Activated T-cell treated with anti-CD3 and anti-CD28 coated beads, Interleukin-2, amount 50 U/mL, for 4 hours (primary cell): ENCODE measurements at regions not wholly inside any gene's neighbourhood (a gene's known extent, or its start where the extent isn't known, plus 50 kb on each side); places are given as distances from the start of the nearest gene placed in this dataset.

Source experiments
- ATAC-seq, 2 donors: fragments of 200-7000 bp; cut with Tn5 transposase; one replicate each; pipeline ENCODE4 v1.10.0; 2021
- DNase-seq: peaks from one replicate; pipeline ENCODE4 v3.0.0-alpha.2; 2020
- H3K27me3 Mint-ChIP-seq: one replicate; pipeline ENCODE4 v1.8.0; 2021; ENCODE audit warnings: low read depth, mixed read lengths
- H3K36me3 Mint-ChIP-seq: one replicate; pipeline ENCODE4 v1.8.0; 2022; ENCODE audit warnings: mixed read lengths; ENCODE audit not compliant: insufficient read depth
- H3K4me1 Mint-ChIP-seq: one replicate; pipeline ENCODE4 v1.8.0; 2021; ENCODE audit warnings: low read depth, mixed read lengths
- H3K4me3 Mint-ChIP-seq: one replicate; pipeline ENCODE4 v1.8.0; 2021; ENCODE audit warnings: mild to moderate bottlenecking, moderate library complexity, mixed read lengths
- H3K9me3 Mint-ChIP-seq: one replicate; pipeline ENCODE4 v1.8.0; 2021; ENCODE audit warnings: mixed read lengths

DNA sequence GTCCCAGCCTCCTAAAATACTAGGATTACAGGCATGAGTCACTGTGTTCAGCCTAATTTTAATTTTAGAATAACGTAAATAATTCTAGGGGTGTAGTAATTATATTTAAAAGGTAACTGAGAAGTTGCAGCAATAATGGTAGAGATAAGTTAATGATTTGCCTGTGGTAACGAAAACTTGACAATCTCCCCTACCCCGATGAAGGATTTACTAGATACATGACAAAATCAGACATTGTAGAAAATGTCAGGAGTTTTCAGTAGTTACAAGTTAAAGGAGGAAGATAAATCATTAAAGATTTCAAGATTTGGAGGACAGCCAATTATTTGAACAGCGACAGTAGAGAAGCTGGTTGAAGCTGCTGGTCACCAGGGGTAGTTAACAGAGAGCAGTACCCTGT is 652.2 kb upstream of the PCDH20 start:
- ATAC-seq (no peak), DNase-seq (no peak)
- Mint-ChIP-seq H3K4me3 (no peak overlapping the region), H3K36me3 (no peaks in the 10 kb centered on the region), H3K27me3 (no peaks in the 10 kb centered on the region), H3K9me3 (peaks cover 21% of the 10 kb centered on the region), H3K4me1 (no peaks in the 10 kb centered on the region)

DNA sequence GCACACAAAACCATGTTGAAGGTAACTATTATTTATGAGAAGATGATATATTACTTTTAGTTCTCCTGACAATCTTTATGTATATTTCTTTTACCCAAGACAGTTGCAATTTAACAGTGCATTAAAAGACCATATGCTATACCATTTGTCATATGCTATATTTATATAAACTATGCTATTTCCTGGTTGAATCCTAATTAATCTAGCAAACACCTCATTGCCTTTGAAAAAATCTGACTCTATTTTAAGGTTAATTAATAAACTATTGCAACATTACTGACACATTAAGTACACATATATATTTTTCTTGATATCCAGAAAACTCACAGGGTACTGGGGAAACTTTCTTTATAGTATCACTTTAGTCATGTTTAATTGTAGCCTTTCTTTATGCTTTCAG is 649.4 kb upstream of the PCDH20 start:
- Mint-ChIP-seq H3K4me1 (no peaks in the 10 kb centered on the region), H3K9me3 (peaks cover 22% of the 10 kb centered on the region), H3K4me3 (no peak overlapping the region), H3K36me3 (no peaks in the 10 kb centered on the region), H3K27me3 (no peaks in the 10 kb centered on the region)
- no peak for DNase-seq
- ATAC-seq: no peak

- Mint-ChIP-seq H3K4me3 (no peak overlapping the region), H3K4me1 (no peaks in the 10 kb centered on the region), H3K27me3 (no peaks in the 10 kb centered on the region), H3K9me3 (peaks cover 14% of the 10 kb centered on the region), H3K36me3 (no peaks in the 10 kb centered on the region)
- ATAC-seq: no peak
- no peak for DNase-seq
Observed at GRCh38 chr13:62061751-62062150, 646.1 kb upstream of the PCDH20 start.

DNA sequence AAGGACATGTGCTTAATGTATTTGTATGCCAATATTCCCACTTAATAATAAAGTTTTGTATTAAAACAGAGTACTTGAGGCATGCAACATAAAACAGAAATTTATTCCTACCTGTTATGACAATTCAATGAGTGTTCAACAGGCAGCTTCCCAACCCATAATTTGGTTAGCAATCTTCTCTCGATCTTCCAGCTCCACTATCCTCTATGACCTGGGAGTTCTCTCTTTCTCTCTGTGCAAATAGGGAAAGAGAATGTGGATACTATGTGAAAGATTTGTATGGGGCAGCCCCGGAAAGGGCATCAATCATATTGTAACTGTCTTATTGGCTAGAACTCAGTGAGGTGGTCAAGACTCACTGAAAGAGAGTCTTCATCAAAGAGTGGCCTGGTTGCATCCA is 644.9 kb upstream of the PCDH20 start:
- H3K4me3 Mint-ChIP-seq: no peak overlapping the region
- peaks cover 12% of the 10 kb centered on the region for H3K9me3 Mint-ChIP-seq
- ATAC-seq (no peak), DNase-seq (no peak)
- no peaks in the 10 kb centered on the region for H3K36me3 Mint-ChIP-seq
- no peaks in the 10 kb centered on the region for H3K4me1 Mint-ChIP-seq
- H3K27me3 Mint-ChIP-seq: no peaks in the 10 kb centered on the region

DNA sequence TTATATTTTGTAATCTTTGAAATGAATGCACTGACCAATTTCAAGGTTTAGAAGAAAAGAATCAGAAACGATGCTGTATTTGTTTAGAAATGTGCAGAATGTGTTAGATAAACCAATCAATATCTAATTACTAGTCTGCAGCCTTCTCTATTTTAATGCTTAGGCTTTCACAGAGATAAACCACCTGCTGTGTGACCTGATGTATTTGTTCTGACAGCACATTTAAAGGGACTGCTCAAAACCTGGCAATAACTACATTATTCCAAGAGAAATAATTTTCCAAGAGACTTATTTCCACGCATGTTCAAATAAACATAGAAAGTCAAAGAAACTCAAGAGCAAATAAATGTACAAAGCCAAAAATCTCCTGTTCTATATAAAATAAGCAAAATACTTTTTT is 641.6 kb upstream of the PCDH20 start:
- no peaks in the 10 kb centered on the region for H3K36me3 Mint-ChIP-seq
- H3K4me1 Mint-ChIP-seq: no peaks in the 10 kb centered on the region
- DNase-seq (no peak), ATAC-seq (no peak)
- no peak overlapping the region for H3K4me3 Mint-ChIP-seq
- H3K9me3 Mint-ChIP-seq: peaks cover 4% of the 10 kb centered on the region
- no peaks in the 10 kb centered on the region for H3K27me3 Mint-ChIP-seq

DNA sequence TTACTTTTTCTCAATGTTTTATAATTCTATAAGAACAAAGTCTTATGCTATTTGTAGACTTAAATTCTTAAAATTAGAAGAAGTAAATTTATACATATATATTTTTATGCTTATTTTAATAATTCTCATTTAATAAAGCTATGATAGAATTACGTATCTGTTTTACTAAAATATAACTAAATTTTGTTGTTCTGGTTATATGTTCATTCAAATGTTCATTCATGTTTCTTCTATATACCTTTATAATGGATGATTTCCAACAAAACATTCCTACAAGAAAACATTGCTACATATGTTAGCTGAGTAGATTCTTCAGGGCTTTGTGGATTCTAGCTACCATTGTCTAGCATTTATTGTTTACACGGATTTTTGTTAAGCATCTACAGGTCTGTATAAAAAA is 634.3 kb upstream of the PCDH20 start:
- no peak for DNase-seq
- Mint-ChIP-seq H3K9me3 (peaks cover 10% of the 10 kb centered on the region), H3K36me3 (no peaks in the 10 kb centered on the region), H3K27me3 (no peaks in the 10 kb centered on the region), H3K4me3 (no peak overlapping the region), H3K4me1 (no peaks in the 10 kb centered on the region)
- ATAC-seq: no peak

DNA sequence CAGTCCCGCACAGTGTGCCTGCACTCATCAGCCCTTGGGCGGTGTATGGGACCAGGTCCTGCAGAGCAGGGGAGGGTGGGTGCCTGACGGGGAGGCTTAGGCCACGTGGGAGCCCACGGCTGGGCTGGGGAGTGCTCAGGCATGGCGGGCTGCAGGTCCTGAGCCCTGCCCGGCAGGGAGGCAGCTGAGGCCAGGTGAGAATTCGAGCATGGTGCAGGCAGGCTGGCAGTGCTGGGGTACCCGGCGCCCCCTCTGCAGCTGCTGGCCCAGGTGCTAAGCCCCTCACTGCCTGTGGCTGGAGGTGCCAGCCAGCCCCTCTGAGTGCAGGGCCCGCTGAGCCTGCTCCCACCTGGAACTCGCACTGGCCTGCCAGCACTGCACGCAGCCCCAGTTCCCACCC is 630.9 kb upstream of the PCDH20 start:
- Mint-ChIP-seq H3K4me1 (no peaks in the 10 kb centered on the region), H3K9me3 (peaks cover 13% of the 10 kb centered on the region), H3K4me3 (no peak overlapping the region), H3K36me3 (no peaks in the 10 kb centered on the region), H3K27me3 (no peaks in the 10 kb centered on the region)
- no peak for ATAC-seq
- no peak for DNase-seq

- Mint-ChIP-seq H3K27me3 (no peaks in the 10 kb centered on the region), H3K9me3 (peaks cover 13% of the 10 kb centered on the region), H3K4me3 (no peak overlapping the region), H3K36me3 (no peaks in the 10 kb centered on the region), H3K4me1 (no peaks in the 10 kb centered on the region)
- ATAC-seq (no peak), DNase-seq (no peak)
Observed at GRCh38 chr13:62043600-62043999, 628.0 kb upstream of the PCDH20 start.

DNA sequence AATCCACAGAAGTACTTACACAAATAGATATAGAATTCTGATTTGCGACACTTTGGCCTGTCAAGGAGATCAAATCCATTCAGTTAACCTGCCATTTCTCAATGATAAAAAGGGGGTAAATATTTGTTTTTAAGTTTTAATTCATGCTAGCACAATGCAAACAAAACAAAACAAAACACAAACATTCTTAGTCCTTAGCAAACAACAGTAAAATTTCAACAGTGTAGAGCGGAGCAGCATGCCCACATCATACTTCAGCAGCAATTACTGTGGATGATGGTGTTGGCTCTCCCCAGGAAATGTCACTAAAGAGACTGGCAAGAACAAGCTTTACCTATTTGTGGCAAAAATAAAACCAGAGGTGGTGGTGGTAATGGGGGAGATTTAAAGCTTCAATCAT is 625.2 kb upstream of the PCDH20 start:
- no peak for DNase-seq
- Mint-ChIP-seq H3K27me3 (no peaks in the 10 kb centered on the region), H3K36me3 (no peaks in the 10 kb centered on the region), H3K4me3 (no peak overlapping the region), H3K9me3 (peaks cover 18% of the 10 kb centered on the region), H3K4me1 (no peaks in the 10 kb centered on the region)
- no peak for ATAC-seq

GRCh38 chr13:62040078-62040477 is 624.4 kb upstream of the PCDH20 start:
- no peak for ATAC-seq
- H3K9me3 Mint-ChIP-seq: peaks cover 18% of the 10 kb centered on the region
- H3K27me3 Mint-ChIP-seq: no peaks in the 10 kb centered on the region
- no peak overlapping the region for H3K4me3 Mint-ChIP-seq
- no peak for DNase-seq
- H3K36me3 Mint-ChIP-seq: no peaks in the 10 kb centered on the region
- H3K4me1 Mint-ChIP-seq: no peaks in the 10 kb centered on the region

DNA sequence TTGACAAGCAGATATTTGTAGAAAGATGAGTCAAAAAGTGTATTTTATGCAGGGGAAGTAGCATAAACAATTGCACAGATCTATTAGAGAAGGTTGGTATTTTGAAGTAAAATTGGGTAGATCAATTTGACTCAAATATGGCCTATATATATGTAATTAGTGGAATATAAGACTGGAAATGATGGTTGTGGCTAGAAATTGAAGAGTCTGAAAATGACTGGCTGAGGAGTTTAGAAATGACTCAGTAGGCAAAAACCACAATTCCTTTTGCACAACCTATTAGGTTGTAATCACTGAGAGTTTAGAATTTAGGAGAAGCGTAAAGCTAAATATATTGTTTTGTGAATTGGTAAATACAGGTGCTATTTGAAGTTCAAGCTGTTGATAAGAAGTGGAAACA is 622.6 kb upstream of the PCDH20 start:
- no peaks in the 10 kb centered on the region for H3K27me3 Mint-ChIP-seq
- no peak for ATAC-seq
- DNase-seq: no peak
- H3K4me1 Mint-ChIP-seq: no peaks in the 10 kb centered on the region
- H3K4me3 Mint-ChIP-seq: no peak overlapping the region
- no peaks in the 10 kb centered on the region for H3K36me3 Mint-ChIP-seq
- H3K9me3 Mint-ChIP-seq: peaks cover 15% of the 10 kb centered on the region

DNA sequence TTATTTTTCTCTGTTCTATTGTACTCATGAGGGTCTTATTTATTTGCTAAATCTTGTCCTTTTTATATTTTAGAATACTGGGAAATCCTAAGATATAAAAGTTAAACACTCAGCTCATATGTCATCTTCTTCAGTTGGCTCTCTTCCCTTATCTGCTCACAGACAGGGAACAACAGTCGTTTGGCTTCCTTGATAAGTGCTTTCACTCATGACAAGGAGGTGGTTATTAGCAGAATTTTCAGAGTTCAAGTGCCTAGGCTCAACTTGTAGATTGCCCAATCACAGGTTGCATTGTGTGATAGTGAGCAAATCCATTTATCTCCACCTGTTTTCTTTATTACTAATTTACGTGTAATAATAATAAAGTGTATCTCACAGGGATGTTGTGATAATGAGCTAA is 620.3 kb upstream of the PCDH20 start:
- peaks cover 15% of the 10 kb centered on the region for H3K9me3 Mint-ChIP-seq
- DNase-seq: no peak
- no peaks in the 10 kb centered on the region for H3K36me3 Mint-ChIP-seq
- no peak overlapping the region for H3K4me3 Mint-ChIP-seq
- no peaks in the 10 kb centered on the region for H3K4me1 Mint-ChIP-seq
- no peak for ATAC-seq
- no peaks in the 10 kb centered on the region for H3K27me3 Mint-ChIP-seq

GRCh38 chr13:62033934-62034333 is 618.3 kb upstream of the PCDH20 start:
- DNase-seq (no peak), ATAC-seq (no peak)
- Mint-ChIP-seq H3K27me3 (no peaks in the 10 kb centered on the region), H3K4me1 (no peaks in the 10 kb centered on the region), H3K9me3 (peaks cover 9% of the 10 kb centered on the region), H3K4me3 (no peak overlapping the region), H3K36me3 (no peaks in the 10 kb centered on the region)

DNA sequence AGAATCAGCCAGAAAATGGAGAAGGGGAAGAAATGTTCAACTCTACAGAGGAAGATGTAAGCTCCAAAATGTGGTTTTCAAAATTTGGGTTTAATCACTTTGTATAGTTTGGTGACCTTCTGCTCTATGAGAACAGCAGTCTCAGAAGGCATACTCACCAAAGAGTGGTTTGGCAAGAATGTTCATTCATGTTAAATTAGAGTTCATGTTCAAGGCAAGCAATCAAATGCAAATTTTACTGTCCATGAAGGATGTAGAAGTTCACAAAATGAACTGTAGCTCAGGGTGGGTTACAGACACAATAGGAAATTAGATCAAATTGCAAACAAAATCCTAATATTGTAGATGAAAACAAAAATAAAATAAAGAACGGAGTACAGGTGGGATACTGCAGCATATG is 606.7 kb upstream of the PCDH20 start:
- Mint-ChIP-seq H3K4me3 (no peak overlapping the region), H3K27me3 (no peaks in the 10 kb centered on the region), H3K9me3 (peaks cover 4% of the 10 kb centered on the region), H3K36me3 (no peaks in the 10 kb centered on the region), H3K4me1 (no peaks in the 10 kb centered on the region)
- no peak for ATAC-seq
- no peak for DNase-seq

DNA sequence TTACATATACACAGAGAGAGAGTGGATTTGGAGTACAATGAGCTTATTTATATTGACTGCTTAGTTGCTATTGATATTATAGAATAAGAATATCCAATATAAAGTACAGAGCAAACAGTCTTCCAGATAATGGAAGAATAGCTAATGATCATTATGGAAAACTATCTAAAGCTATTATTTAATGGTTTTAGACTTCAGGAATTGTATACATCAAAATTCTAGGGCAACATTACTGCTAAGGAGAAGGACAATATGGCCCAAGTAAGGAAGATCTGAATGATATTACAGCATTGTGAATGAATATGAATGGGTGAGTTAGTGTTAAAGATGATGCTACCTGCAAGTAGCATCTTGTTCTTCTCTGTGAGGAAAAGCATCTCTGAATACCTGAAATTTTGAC is 604.2 kb upstream of the PCDH20 start:
- peaks cover 4% of the 10 kb centered on the region for H3K9me3 Mint-ChIP-seq
- DNase-seq (no peak), ATAC-seq (no peak)
- H3K27me3 Mint-ChIP-seq: no peaks in the 10 kb centered on the region
- no peak overlapping the region for H3K4me3 Mint-ChIP-seq
- H3K4me1 Mint-ChIP-seq: no peaks in the 10 kb centered on the region
- H3K36me3 Mint-ChIP-seq: no peaks in the 10 kb centered on the region

DNA sequence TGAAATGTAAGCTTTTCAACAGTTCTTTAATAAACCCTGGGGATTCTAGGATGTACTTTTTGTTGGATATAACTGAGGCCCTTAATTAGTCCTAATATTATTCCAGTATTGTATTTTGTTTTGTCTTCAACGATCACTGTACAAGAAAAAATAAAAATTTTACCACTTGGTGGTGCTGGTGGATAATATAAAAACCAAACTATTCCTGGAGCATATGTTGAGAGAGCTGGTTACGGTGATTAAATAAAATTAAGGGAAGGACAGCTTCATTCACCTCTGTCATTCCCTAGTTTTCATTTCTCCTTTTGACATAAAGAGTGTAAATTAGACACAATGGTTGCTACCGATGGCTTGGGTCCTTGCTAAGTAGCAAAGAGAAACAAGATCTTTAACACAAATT is 598.6 kb upstream of the PCDH20 start:
- Mint-ChIP-seq H3K4me1 (no peaks in the 10 kb centered on the region), H3K27me3 (no peaks in the 10 kb centered on the region), H3K36me3 (no peaks in the 10 kb centered on the region), H3K4me3 (no peak overlapping the region), H3K9me3 (peaks cover under 1% of the 10 kb centered on the region)
- ATAC-seq (no peak), DNase-seq (no peak)
